ENCODE measurements at regions not wholly inside any gene's neighbourhood (a gene's known extent, or its start where the extent isn't known, plus 50 kb on each side); places are given as distances from the start of the nearest gene placed in this dataset.

DNA sequence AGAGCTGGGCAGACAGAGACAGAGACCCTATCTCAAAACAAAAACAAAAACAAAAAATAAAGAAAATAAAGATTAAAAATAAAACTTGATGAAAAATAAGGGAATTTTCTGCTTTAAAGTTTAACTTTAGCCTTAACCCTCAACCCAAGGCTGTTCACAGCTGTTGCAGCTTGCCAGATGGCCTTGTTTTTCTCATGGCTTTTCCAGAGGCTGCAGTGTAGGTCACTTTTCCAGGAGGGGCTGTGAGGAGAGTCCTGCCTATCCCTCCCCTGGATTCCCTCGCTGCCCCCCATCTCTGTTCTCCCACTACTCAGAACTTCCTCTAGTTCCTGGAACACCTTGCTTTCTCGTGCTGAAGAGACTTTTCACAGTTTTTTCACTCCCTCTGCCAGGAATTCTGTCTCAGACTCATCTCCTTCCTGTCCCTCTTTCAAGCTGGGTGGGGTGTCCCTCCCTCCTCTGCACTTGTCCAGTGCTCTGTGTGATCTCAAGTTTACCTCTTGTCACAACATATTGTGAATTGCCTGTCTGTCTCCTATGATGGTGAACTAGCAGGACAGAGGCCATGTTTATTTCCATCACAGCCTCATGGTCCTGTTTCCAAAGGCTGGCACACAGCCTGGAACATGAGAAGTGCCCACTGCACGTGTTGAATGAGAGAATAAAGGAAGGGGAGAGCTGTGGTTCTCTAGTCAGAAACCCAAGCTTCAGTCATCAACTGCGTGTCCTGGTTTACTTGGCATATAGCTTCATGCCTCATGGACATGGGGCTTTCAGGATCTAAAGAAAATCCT is 69.9 kb upstream of the MSI2 start:
- DNase-seq, result peak in 2 of 3 donors; percentile 50 to 54
- WGBS, 2 donors, result 48 to 53% methylated on average over 4 of the region's 4 CpGs

DNA sequence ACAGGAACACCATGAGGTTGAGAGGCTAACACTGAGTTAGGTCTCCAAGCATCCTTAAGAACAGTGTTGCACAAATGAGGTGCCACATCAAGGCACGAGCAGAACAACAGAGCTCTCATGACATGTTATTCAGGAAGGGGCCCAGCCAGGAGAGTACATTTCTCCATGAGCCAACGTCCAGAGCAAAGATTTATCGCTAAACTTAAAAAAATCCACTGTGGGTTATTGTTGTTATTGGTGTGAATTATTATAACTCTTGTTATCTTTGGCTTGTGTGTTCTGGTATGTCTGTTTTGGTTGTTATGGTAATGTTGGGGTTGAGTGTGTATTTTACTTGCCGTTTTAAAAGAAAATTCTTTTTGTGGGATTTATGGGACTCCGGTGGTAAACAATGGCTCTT is 68.9 kb upstream of the MSI2 start:
- no peaks in the 10 kb centered on the region for H3K9me3 ChIP-seq (ENCODE audit: control insufficient read depth in 4 of 4, insufficient read depth in 3 of 4, low read length in 3 of 4)
- ATAC-seq (ENCODE audit: insufficient read depth, low FRiP score), result no peak
- WGBS, 2 donors, result 73 to 83% methylated on average over 5 of the region's 5 CpGs
- no peak overlapping the region for H3K9ac ChIP-seq (ENCODE audit: insufficient read depth in 1 of 2, low read length in 2 of 2)
- H3K36me3 ChIP-seq (ENCODE audit: control insufficient read depth in 4 of 4, insufficient read depth in 4 of 4, low read length in 4 of 4), result no peaks in the 10 kb centered on the region
- H3K4me3 ChIP-seq, result no peak overlapping the region
- no peak overlapping the region for H3K27ac ChIP-seq (ENCODE audit: low read depth in 1 of 2, low read length in 1 of 2)
- H3K27me3 ChIP-seq (ENCODE audit: control insufficient read depth in 3 of 3, insufficient read depth in 3 of 3, low read length in 2 of 3), result no peaks in the 10 kb centered on the region
- TF ChIP-seq, protein P1, sequence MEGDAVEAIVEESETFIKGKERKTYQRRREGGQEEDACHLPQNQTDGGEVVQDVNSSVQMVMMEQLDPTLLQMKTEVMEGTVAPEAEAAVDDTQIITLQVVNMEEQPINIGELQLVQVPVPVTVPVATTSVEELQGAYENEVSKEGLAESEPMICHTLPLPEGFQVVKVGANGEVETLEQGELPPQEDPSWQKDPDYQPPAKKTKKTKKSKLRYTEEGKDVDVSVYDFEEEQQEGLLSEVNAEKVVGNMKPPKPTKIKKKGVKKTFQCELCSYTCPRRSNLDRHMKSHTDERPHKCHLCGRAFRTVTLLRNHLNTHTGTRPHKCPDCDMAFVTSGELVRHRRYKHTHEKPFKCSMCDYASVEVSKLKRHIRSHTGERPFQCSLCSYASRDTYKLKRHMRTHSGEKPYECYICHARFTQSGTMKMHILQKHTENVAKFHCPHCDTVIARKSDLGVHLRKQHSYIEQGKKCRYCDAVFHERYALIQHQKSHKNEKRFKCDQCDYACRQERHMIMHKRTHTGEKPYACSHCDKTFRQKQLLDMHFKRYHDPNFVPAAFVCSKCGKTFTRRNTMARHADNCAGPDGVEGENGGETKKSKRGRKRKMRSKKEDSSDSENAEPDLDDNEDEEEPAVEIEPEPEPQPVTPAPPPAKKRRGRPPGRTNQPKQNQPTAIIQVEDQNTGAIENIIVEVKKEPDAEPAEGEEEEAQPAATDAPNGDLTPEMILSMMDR (IDR thresholded peaks at IDR 0.05; ENCODE audit: control extremely low read depth, extremely low read depth), result no peak
- no peaks in the 10 kb centered on the region for H3K4me1 ChIP-seq (ENCODE audit: control insufficient read depth in 5 of 5, insufficient read depth in 5 of 5, low read length in 5 of 5)
- no peak for DNase-seq

More for the DNA sequence above, 69.9 kb upstream of the MSI2 start:
- no peak for ATAC-seq (ENCODE audit: insufficient read depth, low FRiP score)
- no peaks in the 10 kb centered on the region for H3K4me1 ChIP-seq (ENCODE audit: control insufficient read depth in 5 of 5, insufficient read depth in 5 of 5, low read length in 5 of 5)
- no peak overlapping the region for H3K27ac ChIP-seq (ENCODE audit: low read depth in 1 of 2, low read length in 1 of 2)
- H3K4me3 ChIP-seq, result no peak overlapping the region
- no peaks in the 10 kb centered on the region for H3K27me3 ChIP-seq (ENCODE audit: control insufficient read depth in 3 of 3, insufficient read depth in 3 of 3, low read length in 2 of 3)
- TF ChIP-seq, protein P1 (IDR thresholded peaks at IDR 0.05; ENCODE audit: control extremely low read depth, extremely low read depth), result no peak
- H3K36me3 ChIP-seq (ENCODE audit: control insufficient read depth in 4 of 4, insufficient read depth in 4 of 4, low read length in 4 of 4), result no peaks in the 10 kb centered on the region
- no peak overlapping the region for H3K9ac ChIP-seq (ENCODE audit: insufficient read depth in 1 of 2, low read length in 2 of 2)
- no peaks in the 10 kb centered on the region for H3K9me3 ChIP-seq (ENCODE audit: control insufficient read depth in 4 of 4, insufficient read depth in 3 of 4, low read length in 3 of 4)

DNA sequence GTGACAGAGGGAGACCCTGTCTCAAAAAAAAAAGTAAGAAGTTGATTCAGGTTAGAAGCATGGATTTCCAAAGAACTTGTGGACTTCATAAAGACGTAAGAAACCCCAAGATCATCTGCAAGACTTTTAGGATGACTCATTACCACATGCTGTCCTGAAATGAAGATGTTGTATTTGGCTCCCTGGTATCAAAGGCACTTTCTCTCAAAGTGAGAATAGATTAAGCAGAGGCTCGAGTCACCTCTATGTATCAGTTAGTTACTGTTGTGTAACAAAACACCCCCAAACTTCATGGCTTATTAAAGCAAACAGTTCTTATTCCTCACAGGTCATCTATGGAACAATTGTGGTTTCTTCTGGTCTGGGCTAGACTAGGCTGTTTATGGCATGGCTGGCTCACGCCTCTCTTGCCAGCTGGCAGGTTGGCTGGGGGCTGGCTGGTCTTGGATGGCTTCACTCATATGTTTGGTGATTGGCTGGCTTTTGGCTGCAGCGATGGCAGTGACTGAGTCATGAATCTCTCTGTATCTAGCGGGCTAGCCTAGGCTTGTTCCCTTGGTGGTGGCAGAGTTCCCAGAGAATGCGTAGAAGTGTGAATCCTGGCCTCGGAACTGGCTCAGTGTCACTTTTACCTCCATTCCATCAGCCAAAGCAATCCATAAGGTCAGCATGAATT is 60.4 kb upstream of the MSI2 start:
- Histone ChIP-seq H3K4me3 (no peak overlapping the region), H3K36me3 (ENCODE audit: control insufficient read depth in 4 of 4, insufficient read depth in 4 of 4, low read length in 4 of 4) (no peaks in the 10 kb centered on the region), H3K27ac (ENCODE audit: low read depth in 1 of 2, low read length in 1 of 2) (no peak overlapping the region), H3K4me1 (ENCODE audit: control insufficient read depth in 5 of 5, insufficient read depth in 5 of 5, low read length in 5 of 5) (no peaks in the 10 kb centered on the region), H3K9me3 (ENCODE audit: control insufficient read depth in 4 of 4, insufficient read depth in 3 of 4, low read length in 3 of 4) (peaks cover 0 to 6% (median 0%) of the 10 kb centered on the region in 4 donors), H3K9ac (ENCODE audit: insufficient read depth in 1 of 2, low read length in 2 of 2) (no peak overlapping the region), H3K27me3 (ENCODE audit: control insufficient read depth in 3 of 3, insufficient read depth in 3 of 3, low read length in 2 of 3) (no peaks in the 10 kb centered on the region)
- DNase-seq (no peak), ATAC-seq (ENCODE audit: insufficient read depth, low FRiP score) (no peak)
- WGBS, 2 donors, result 89 to 91% methylated on average over 7 of the region's 7 CpGs
- TF ChIP-seq, protein P1 (IDR thresholded peaks at IDR 0.05; ENCODE audit: control extremely low read depth, extremely low read depth), result no peak
